ENCODE measurements at regions not wholly inside any gene's neighbourhood (a gene's known extent, or its start where the extent isn't known, plus 50 kb on each side); places are given as distances from the start of the nearest gene placed in this dataset.

DNA sequence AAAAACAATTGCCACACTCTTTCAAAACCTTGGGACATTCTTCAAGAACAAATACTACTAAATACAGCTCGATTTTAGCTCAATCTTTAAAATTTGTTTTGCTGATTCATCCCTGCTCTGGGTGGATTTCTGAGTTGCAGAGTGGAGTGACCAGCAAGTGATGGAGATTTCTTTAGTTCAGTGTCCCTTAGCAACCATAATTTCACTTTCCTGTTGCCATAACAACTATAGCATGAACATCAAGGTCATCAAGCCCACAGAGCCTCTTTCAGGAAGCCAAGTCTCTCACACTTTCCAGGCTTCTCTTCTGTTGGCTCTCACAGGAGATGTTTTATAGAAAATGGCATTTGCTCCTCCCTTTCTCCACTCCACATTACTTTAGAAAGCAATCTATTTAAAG is 597.2 kb upstream of the ADAMTS9 start:
- intact Hi-C loops (cut with micrococcal nuclease), result no loop called here
- ATAC-seq, result no peak
- H3K4me2 ChIP-seq (ENCODE audit: low read length), result no peak overlapping the region
- no peaks in the 10 kb centered on the region for H3K36me3 ChIP-seq (ENCODE audit: control insufficient read depth in 1 of 2, insufficient read depth in 2 of 2, low read length in 2 of 2)
- no peak for DNase-seq (ENCODE audit: low read depth, low spot score)
- no TSS peak for BruUV-seq (replicated peaks)
- TF ChIP-seq EGR1 (IDR thresholded peaks at IDR 0.05; ENCODE audit: low read depth) (no peak), FOSL1 (IDR thresholded peaks at IDR 0.05; ENCODE audit: low read depth) (no peak), ZNF274 (IDR thresholded peaks at IDR 0.05; ENCODE audit: low read depth, low read length) (no peak), YY1 (IDR thresholded peaks at IDR 0.05; ENCODE audit: extremely low read depth, insufficient replicate concordance, low read depth, low read length) (no peak), SRF (IDR thresholded peaks at IDR 0.05; ENCODE audit: low read depth) (no peak), TCF7L2 (IDR thresholded peaks at IDR 0.05; ENCODE audit: borderline replicate concordance, extremely low read depth, insufficient read depth, insufficient read length) (no peak), ZFX (IDR thresholded peaks at IDR 0.05) (no peak), CEBPB (IDR thresholded peaks at IDR 0.05; ENCODE audit: low read depth) (no peak), POLR2AphosphoS5 (IDR thresholded peaks at IDR 0.05; ENCODE audit: low read depth, low read length) (no peak), SIN3A (IDR thresholded peaks at IDR 0.05; ENCODE audit: low read depth) (no peak), JUND (IDR thresholded peaks at IDR 0.05) (no peak), SP1 (IDR thresholded peaks at IDR 0.05; ENCODE audit: low read depth) (no peak), EZH2phosphoT487 (IDR thresholded peaks at IDR 0.05; ENCODE audit: borderline replicate concordance) (no peak), RAD21 (IDR thresholded peaks at IDR 0.05; ENCODE audit: low read depth) (no peak)
- TF ChIP-seq, protein P1, sequence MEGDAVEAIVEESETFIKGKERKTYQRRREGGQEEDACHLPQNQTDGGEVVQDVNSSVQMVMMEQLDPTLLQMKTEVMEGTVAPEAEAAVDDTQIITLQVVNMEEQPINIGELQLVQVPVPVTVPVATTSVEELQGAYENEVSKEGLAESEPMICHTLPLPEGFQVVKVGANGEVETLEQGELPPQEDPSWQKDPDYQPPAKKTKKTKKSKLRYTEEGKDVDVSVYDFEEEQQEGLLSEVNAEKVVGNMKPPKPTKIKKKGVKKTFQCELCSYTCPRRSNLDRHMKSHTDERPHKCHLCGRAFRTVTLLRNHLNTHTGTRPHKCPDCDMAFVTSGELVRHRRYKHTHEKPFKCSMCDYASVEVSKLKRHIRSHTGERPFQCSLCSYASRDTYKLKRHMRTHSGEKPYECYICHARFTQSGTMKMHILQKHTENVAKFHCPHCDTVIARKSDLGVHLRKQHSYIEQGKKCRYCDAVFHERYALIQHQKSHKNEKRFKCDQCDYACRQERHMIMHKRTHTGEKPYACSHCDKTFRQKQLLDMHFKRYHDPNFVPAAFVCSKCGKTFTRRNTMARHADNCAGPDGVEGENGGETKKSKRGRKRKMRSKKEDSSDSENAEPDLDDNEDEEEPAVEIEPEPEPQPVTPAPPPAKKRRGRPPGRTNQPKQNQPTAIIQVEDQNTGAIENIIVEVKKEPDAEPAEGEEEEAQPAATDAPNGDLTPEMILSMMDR (IDR thresholded peaks at IDR 0.05 in 2 of 3, conservative IDR thresholded peaks at IDR 0.05 in 1 of 3; ENCODE audit: borderline replicate concordance in 1 of 3, insufficient read depth in 1 of 3, low read depth in 2 of 3, low read length in 2 of 3), result no peak
- TF ChIP-seq, protein P2, sequence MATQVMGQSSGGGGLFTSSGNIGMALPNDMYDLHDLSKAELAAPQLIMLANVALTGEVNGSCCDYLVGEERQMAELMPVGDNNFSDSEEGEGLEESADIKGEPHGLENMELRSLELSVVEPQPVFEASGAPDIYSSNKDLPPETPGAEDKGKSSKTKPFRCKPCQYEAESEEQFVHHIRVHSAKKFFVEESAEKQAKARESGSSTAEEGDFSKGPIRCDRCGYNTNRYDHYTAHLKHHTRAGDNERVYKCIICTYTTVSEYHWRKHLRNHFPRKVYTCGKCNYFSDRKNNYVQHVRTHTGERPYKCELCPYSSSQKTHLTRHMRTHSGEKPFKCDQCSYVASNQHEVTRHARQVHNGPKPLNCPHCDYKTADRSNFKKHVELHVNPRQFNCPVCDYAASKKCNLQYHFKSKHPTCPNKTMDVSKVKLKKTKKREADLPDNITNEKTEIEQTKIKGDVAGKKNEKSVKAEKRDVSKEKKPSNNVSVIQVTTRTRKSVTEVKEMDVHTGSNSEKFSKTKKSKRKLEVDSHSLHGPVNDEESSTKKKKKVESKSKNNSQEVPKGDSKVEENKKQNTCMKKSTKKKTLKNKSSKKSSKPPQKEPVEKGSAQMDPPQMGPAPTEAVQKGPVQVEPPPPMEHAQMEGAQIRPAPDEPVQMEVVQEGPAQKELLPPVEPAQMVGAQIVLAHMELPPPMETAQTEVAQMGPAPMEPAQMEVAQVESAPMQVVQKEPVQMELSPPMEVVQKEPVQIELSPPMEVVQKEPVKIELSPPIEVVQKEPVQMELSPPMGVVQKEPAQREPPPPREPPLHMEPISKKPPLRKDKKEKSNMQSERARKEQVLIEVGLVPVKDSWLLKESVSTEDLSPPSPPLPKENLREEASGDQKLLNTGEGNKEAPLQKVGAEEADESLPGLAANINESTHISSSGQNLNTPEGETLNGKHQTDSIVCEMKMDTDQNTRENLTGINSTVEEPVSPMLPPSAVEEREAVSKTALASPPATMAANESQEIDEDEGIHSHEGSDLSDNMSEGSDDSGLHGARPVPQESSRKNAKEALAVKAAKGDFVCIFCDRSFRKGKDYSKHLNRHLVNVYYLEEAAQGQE (IDR thresholded peaks at IDR 0.05; ENCODE audit: low read depth), result no peak
- TF ChIP-seq, protein P3, sequence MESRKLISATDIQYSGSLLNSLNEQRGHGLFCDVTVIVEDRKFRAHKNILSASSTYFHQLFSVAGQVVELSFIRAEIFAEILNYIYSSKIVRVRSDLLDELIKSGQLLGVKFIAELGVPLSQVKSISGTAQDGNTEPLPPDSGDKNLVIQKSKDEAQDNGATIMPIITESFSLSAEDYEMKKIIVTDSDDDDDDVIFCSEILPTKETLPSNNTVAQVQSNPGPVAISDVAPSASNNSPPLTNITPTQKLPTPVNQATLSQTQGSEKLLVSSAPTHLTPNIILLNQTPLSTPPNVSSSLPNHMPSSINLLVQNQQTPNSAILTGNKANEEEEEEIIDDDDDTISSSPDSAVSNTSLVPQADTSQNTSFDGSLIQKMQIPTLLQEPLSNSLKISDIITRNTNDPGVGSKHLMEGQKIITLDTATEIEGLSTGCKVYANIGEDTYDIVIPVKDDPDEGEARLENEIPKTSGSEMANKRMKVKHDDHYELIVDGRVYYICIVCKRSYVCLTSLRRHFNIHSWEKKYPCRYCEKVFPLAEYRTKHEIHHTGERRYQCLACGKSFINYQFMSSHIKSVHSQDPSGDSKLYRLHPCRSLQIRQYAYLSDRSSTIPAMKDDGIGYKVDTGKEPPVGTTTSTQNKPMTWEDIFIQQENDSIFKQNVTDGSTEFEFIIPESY (IDR thresholded peaks at IDR 0.05; ENCODE audit: extremely low read depth, insufficient replicate concordance, low read length), result no peak
- TF ChIP-seq, protein P4, sequence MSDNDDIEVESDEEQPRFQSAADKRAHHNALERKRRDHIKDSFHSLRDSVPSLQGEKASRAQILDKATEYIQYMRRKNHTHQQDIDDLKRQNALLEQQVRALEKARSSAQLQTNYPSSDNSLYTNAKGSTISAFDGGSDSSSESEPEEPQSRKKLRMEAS (IDR thresholded peaks at IDR 0.05), result no peak
- TF ChIP-seq, protein P5, sequence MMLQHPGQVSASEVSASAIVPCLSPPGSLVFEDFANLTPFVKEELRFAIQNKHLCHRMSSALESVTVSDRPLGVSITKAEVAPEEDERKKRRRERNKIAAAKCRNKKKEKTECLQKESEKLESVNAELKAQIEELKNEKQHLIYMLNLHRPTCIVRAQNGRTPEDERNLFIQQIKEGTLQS (IDR thresholded peaks at IDR 0.05), result no peak
- no peaks in the 10 kb centered on the region for H3K79me2 ChIP-seq (ENCODE audit: insufficient read depth, low read length)
- H2AFZ ChIP-seq (ENCODE audit: low read depth, low read length, poor library complexity, severe bottlenecking), result no peak overlapping the region
- CTCF ChIA-PET, result no interaction called here
- no peaks in the 10 kb centered on the region for H3K9me3 ChIP-seq (ENCODE audit: control insufficient read depth in 1 of 2, insufficient read depth in 1 of 2, low read depth in 1 of 2, low read length in 2 of 2)
- H3K9ac ChIP-seq (ENCODE audit: low read length), result no peak overlapping the region
- H4K20me1 ChIP-seq (ENCODE audit: insufficient read depth), result no peaks in the 10 kb centered on the region
- no peak overlapping the region for H3K4me3 ChIP-seq (replicated peaks in 1 of 2; ENCODE audit: low read depth in 1 of 2, low read length in 2 of 2)
- H3K27me3 ChIP-seq (ENCODE audit: insufficient read depth, low read length), result peaks cover 37% of the 10 kb centered on the region
- H3K4me1 ChIP-seq (ENCODE audit: control insufficient read depth in 1 of 2, insufficient read depth in 2 of 2, low read length in 2 of 2), result no peaks in the 10 kb centered on the region
- no peak overlapping the region for H3K27ac ChIP-seq (ENCODE audit: low read depth, low read length)
- RAD21 ChIA-PET (ENCODE audit: low non-redundant PET in 1 of 2, low total read pairs in 2 of 2, uncharacterized antibody in 2 of 2, unreplicated experiment in 2 of 2), result no interaction called here
- no peaks in the 10 kb centered on the region for H3K9me2 ChIP-seq (ENCODE audit: insufficient read depth)
- POLR2A ChIA-PET, result no interaction called here
